Liver (tissue), 8 donors: ENCODE measurements at regions not wholly inside any gene's neighbourhood (a gene's known extent, or its start where the extent isn't known, plus 50 kb on each side); places are given as distances from the start of the nearest gene placed in this dataset.

Experiments
- DNase-seq: peaks from one replicate; pipeline ENCODE4 v3.0.0-alpha.2; 2017; ENCODE audit warnings: low spot score
- H3K27ac ChIP-seq, 2 donors: one replicate each; pipeline ENCODE4 v1.7.0; 2013; ENCODE audit warnings: inconsistent platforms in 2 of 2, low read length in 2 of 2, control low read depth in 1 of 2, low read depth in 1 of 2, mild to moderate bottlenecking in 1 of 2
- H3K27me3 ChIP-seq, 4 donors: one replicate each; pipeline versions ENCODE4 v1.6.1 to v1.7.0; 2013; ENCODE audit warnings: low read length in 3 of 4, inconsistent platforms in 1 of 4, mild to moderate bottlenecking in 1 of 4, moderate library complexity in 1 of 4; ENCODE audit not compliant: control insufficient read depth in 4 of 4, insufficient read depth in 4 of 4
- H3K36me3 ChIP-seq, 4 donors: one replicate each; pipeline versions ENCODE4 v1.6.1 to v1.7.0; 2013; ENCODE audit warnings: low read length in 3 of 4, mild to moderate bottlenecking in 3 of 4, low read depth in 1 of 4, moderate library complexity in 1 of 4; ENCODE audit not compliant: control insufficient read depth in 4 of 4, insufficient read depth in 3 of 4
- H3K4me1 ChIP-seq, 4 donors: one replicate each; pipeline versions ENCODE4 v1.6.1 to v1.7.0; 2013; ENCODE audit warnings: low read length in 3 of 4, mild to moderate bottlenecking in 3 of 4, moderate library complexity in 1 of 4; ENCODE audit not compliant: control insufficient read depth in 4 of 4, insufficient read depth in 4 of 4
- H3K4me3 ChIP-seq, 3 donors: one replicate each; pipeline versions ENCODE4 v1.6.1 to v1.7.0; 2013; ENCODE audit warnings: low read length in 3 of 3, control low read depth in 1 of 3, low read depth in 1 of 3, mild to moderate bottlenecking in 1 of 3
- H3K9ac ChIP-seq, 2 donors: one replicate each; pipeline ENCODE4 v1.7.0; 2013; ENCODE audit warnings: low read length in 2 of 2, mild to moderate bottlenecking in 2 of 2, moderate library complexity in 2 of 2, control low read depth in 1 of 2, low read depth in 1 of 2
- H3K9me3 ChIP-seq, 4 donors: one replicate each; pipeline versions ENCODE4 v1.6.1 to v1.7.0; 2013; ENCODE audit warnings: low read length in 3 of 4; ENCODE audit not compliant: control insufficient read depth in 4 of 4
- CTCF ChIP-seq: fragments of 150-350 bp; IDR thresholded peaks from 2 replicates; pipeline ENCODE4 v1.5.1; 2017; ENCODE audit warnings: improper control_type of control experiment, low read depth, low read length; ENCODE audit not compliant: missing input control
- EGR1 ChIP-seq, 2 donors: IDR thresholded peaks; 2 replicates each; pipeline ENCODE4 v1.6.1; 2016 to 2018; ENCODE audit warnings: antibody characterized with exemption in 2 of 2, low read depth in 2 of 2
- GABPA ChIP-seq, 2 donors: IDR thresholded peaks in 1 of 2; conservative IDR thresholded peaks in 1 of 2; 2 replicates each; pipeline ENCODE4 v1.6.1; 2016; ENCODE audit warnings: antibody characterized with exemption in 2 of 2, mild to moderate bottlenecking in 1 of 2, moderate library complexity in 1 of 2
- HNF4A ChIP-seq, 2 donors: conservative IDR thresholded peaks; 2 replicates each; pipeline ENCODE4 v1.6.1; 2016; ENCODE audit warnings: antibody characterized with exemption in 2 of 2, mild to moderate bottlenecking in 2 of 2
- HNF4G ChIP-seq: IDR thresholded peaks from 2 replicates; pipeline ENCODE4 v1.6.1; 2016; ENCODE audit warnings: antibody characterized with exemption
- NR2F2 ChIP-seq: IDR thresholded peaks from 2 replicates; pipeline ENCODE4 v1.6.1; 2016; ENCODE audit warnings: antibody characterized with exemption
- RAD21 ChIP-seq, 2 donors: IDR thresholded peaks; 2 replicates each; pipeline ENCODE4 v1.6.1; 2016; ENCODE audit warnings: antibody characterized with exemption in 2 of 2, mild to moderate bottlenecking in 2 of 2
- REST ChIP-seq: IDR thresholded peaks from 2 replicates; pipeline ENCODE4 v1.6.1; 2016; ENCODE audit warnings: antibody characterized with exemption, mild to moderate bottlenecking
- TAF1 ChIP-seq: conservative IDR thresholded peaks from 2 replicates; pipeline ENCODE4 v1.6.1; 2016; ENCODE audit warnings: antibody characterized with exemption, mild to moderate bottlenecking
- YY1 ChIP-seq: IDR thresholded peaks from 2 replicates; pipeline ENCODE4 v1.6.1; 2016; ENCODE audit warnings: antibody characterized with exemption, mild to moderate bottlenecking
- ZBTB33 ChIP-seq: IDR thresholded peaks from 2 replicates; pipeline ENCODE4 v1.6.1; 2016; ENCODE audit warnings: antibody characterized with exemption
- WGBS: extraction: QIAGEN DNeasy Blood & Tissue Kit; methylation state at CpG from one replicate; pipeline ENCODE4 v1.1.7; 2013; 5-methylcytosine and 5-hydroxymethylcytosine counted together
- donor health status: healthy.
- donor health status: healthy.
- donor health status: healthy.
- donor health status: healthy.
- donor health status: healthy.

GRCh38 chr11:42023267-42023666 lies 563.8 kb upstream of the LRRC4C start:
- Histone ChIP-seq H3K27ac (no peak overlapping the region), H3K9ac (no peak overlapping the region), H3K27me3 (no peaks in the 10 kb centered on the region), H3K4me3 (no peak overlapping the region), H3K36me3 (no peaks in the 10 kb centered on the region), H3K9me3 (no peaks in the 10 kb centered on the region), H3K4me1 (no peaks in the 10 kb centered on the region)
- no peak for DNase-seq
- TF ChIP-seq REST (no peak), EGR1 (IDR thresholded peaks at IDR 0.05; ENCODE audit: low read depth in 2 of 2) (no peak), TAF1 (no peak), HNF4G (no peak), YY1 (no peak), GABPA (IDR thresholded peaks at IDR 0.05 in 1 of 2, conservative IDR thresholded peaks at IDR 0.05 in 1 of 2) (no peak), HNF4A (conservative IDR thresholded peaks at IDR 0.05) (no peak), RAD21 (IDR thresholded peaks at IDR 0.05) (no peak), NR2F2 (no peak)

- H3K4me3 ChIP-seq = no peak overlapping the region
- H3K4me1 ChIP-seq = no peaks in the 10 kb centered on the region
- H3K27ac ChIP-seq = no peak overlapping the region
- WGBS = 62% methylated on average over 4 of the region's 4 CpGs
- no peak for DNase-seq
- no peaks in the 10 kb centered on the region for H3K9me3 ChIP-seq
- no peaks in the 10 kb centered on the region for H3K27me3 ChIP-seq
- TF ChIP-seq GABPA (IDR thresholded peaks at IDR 0.05 in 1 of 2, conservative IDR thresholded peaks at IDR 0.05 in 1 of 2) (no peak), TAF1 (no peak), CTCF (no peak), ZBTB33 (no peak), HNF4G (no peak)
- H3K36me3 ChIP-seq = no peaks in the 10 kb centered on the region
- no peak overlapping the region for H3K9ac ChIP-seq
Measured at GRCh38 chr11:42025121-42025803, 565.8 kb upstream of the LRRC4C start.
